Posterior cingulate gyrus (tissue), 11 donors: ENCODE measurements at regions not wholly inside any gene's neighbourhood (a gene's known extent, or its start where the extent isn't known, plus 50 kb on each side); places are given as distances from the start of the nearest gene placed in this dataset.
"Not testable (repeated sequence)": the region's sequence is repeated elsewhere in the genome, so short reads cannot be mapped to it uniquely, and the experiment has no call there.

Experiments
- DNase-seq, 10 donors: peaks; one replicate each; pipeline versions ENCODE4 v3.0.0 to v3.0.0-alpha.2; 2020 to 2021; ENCODE audit warnings: mixed read lengths in 3 of 10
- intact Hi-C: fragments of 100-400 bp; cut with DNase I; formaldehyde crosslinking; loops from one replicate; pipeline ENCODE4 v1.15.1; 2023

- no peak for DNase-seq
- intact Hi-C loops: no loop called here
Observed at GRCh38 chr13:28574617-28575142, 79.8 kb upstream of the FLT1 start.

GRCh38 chr13:28573595-28574373 lies 78.9 kb upstream of the FLT1 start:
- no peak for DNase-seq
- intact Hi-C loops: no loop called here

- DNase-seq: no peak
- intact Hi-C loops: no loop called here
Observed at GRCh38 chr13:28572871-28573270, 77.9 kb upstream of the FLT1 start.

- intact Hi-C loops, DNase-seq: not testable (repeated sequence)
Observed at GRCh38 chr13:28570356-28570755, 75.4 kb upstream of the FLT1 start.

- intact Hi-C loops: no loop called here
- no peak for DNase-seq
Observed at GRCh38 chr13:28569886-28570285, 75.0 kb upstream of the FLT1 start.

- intact Hi-C loops: no loop called here
Observed at GRCh38 chr13:28568286-28568685, 73.4 kb upstream of the FLT1 start.

GRCh38 chr13:28566891-28567290 lies 72.0 kb upstream of the FLT1 start:
- DNase-seq: no peak
- intact Hi-C loops: no loop called here

More at GRCh38 chr13:28568286-28568685, 73.4 kb upstream of the FLT1 start:
- DNase-seq: peak in 8 of 10 donors; percentile 25 to 93 (median 51)

- DNase-seq: no peak
- intact Hi-C loops: no loop called here
Observed at GRCh38 chr13:28566283-28566682, 71.4 kb upstream of the FLT1 start.

GRCh38 chr13:28564030-28564429 lies 69.1 kb upstream of the FLT1 start:
- DNase-seq: no peak
- intact Hi-C loops: no loop called here

GRCh38 chr13:28563609-28564008 lies 68.7 kb upstream of the FLT1 start:
- intact Hi-C loops: no loop called here
- DNase-seq: no peak

GRCh38 chr13:28560612-28561011 lies 65.7 kb upstream of the FLT1 start:
- intact Hi-C loops: no loop called here
- no peak for DNase-seq

GRCh38 chr13:28559636-28560259 lies 64.8 kb upstream of the FLT1 start:
- DNase-seq: no peak
- intact Hi-C loops: no loop called here

GRCh38 chr13:28558567-28558966 lies 63.6 kb upstream of the FLT1 start:
- intact Hi-C loops: no loop called here
- DNase-seq: no peak

- no peak for DNase-seq
- intact Hi-C loops: no loop called here
Observed at GRCh38 chr13:28557725-28558520, 63.0 kb upstream of the FLT1 start.

GRCh38 chr13:28555096-28555495 lies 60.2 kb upstream of the FLT1 start:
- intact Hi-C loops: no loop called here
- no peak for DNase-seq

GRCh38 chr13:28553971-28554370 lies 59.0 kb upstream of the FLT1 start:
- intact Hi-C loops: no loop called here

GRCh38 chr13:28552288-28552687 lies 57.4 kb upstream of the FLT1 start:
- intact Hi-C loops: no loop called here
- no peak for DNase-seq

More at GRCh38 chr13:28553971-28554370, 59.0 kb upstream of the FLT1 start:
- DNase-seq: no peak

- DNase-seq: no peak
- intact Hi-C loops: no loop called here
Observed at GRCh38 chr13:28551498-28551895, 56.6 kb upstream of the FLT1 start.

- intact Hi-C loops: no loop called here
- no peak for DNase-seq
Observed at GRCh38 chr13:28550721-28551497, 56.0 kb upstream of the FLT1 start.

- intact Hi-C loops: no loop called here
- DNase-seq: no peak
Observed at GRCh38 chr13:28550091-28550490, 55.2 kb upstream of the FLT1 start.
